Stimulated activated CD4-positive, alpha-beta T cell treated with anti-CD3 and anti-CD28 coated beads, Interleukin-1b, Interleukin-23, amount 100 ng/mL, for 1 hour (primary cell): ENCODE measurements at regions not wholly inside any gene's neighbourhood (a gene's known extent, or its start where the extent isn't known, plus 50 kb on each side); places are given as distances from the start of the nearest gene placed in this dataset.
"Not testable (repeated sequence)": the region's sequence is repeated elsewhere in the genome, so short reads cannot be mapped to it uniquely, and the experiment has no call there.

Source experiments
- DNase-seq, 2 donors: peaks; one replicate each; pipeline ENCODE4 v3.0.0-alpha.2; 2020; ENCODE audit warnings: low read depth in 2 of 2

- DNase-seq: no peak
Observed at GRCh38 chr2:194819367-194819766, 837.7 kb upstream of the SLC39A10 start.

- no peak for DNase-seq
Observed at GRCh38 chr2:194815475-194815874, 841.6 kb upstream of the SLC39A10 start.

- no peak for DNase-seq
Observed at GRCh38 chr2:194802589-194802988, 854.4 kb upstream of the SLC39A10 start.

- not testable (repeated sequence) for DNase-seq
Observed at GRCh38 chr2:194787071-194787470, 870.0 kb upstream of the SLC39A10 start.

- DNase-seq: not testable (repeated sequence)
Observed at GRCh38 chr2:194771394-194771793, 885.6 kb upstream of the SLC39A10 start.

- DNase-seq: no peak
Observed at GRCh38 chr2:194769030-194769429, 888.0 kb upstream of the SLC39A10 start.

GRCh38 chr2:194765723-194766122 is 891.3 kb upstream of the SLC39A10 start:
- DNase-seq: no peak

GRCh38 chr2:194750926-194751325 is 906.1 kb upstream of the SLC39A10 start:
- DNase-seq: no peak

- no peak for DNase-seq
Observed at GRCh38 chr2:194745557-194746146, 911.4 kb upstream of the SLC39A10 start.

- no peak for DNase-seq
Observed at GRCh38 chr2:194742706-194743105, 914.3 kb upstream of the SLC39A10 start.

GRCh38 chr2:194739217-194739616 is 917.8 kb upstream of the SLC39A10 start:
- no peak for DNase-seq

- DNase-seq: no peak
Observed at GRCh38 chr2:194735837-194736542, 921.0 kb upstream of the SLC39A10 start.

- no peak for DNase-seq
Observed at GRCh38 chr2:194730266-194730665, 926.8 kb upstream of the SLC39A10 start.

- DNase-seq: no peak
Observed at GRCh38 chr2:194725169-194725568, 931.9 kb upstream of the SLC39A10 start.

GRCh38 chr2:194723446-194723845 is 933.6 kb upstream of the SLC39A10 start:
- no peak for DNase-seq

- no peak for DNase-seq
Observed at GRCh38 chr2:194721227-194721626, 935.8 kb upstream of the SLC39A10 start.

- DNase-seq: no peak
Observed at GRCh38 chr2:194720462-194720861, 936.6 kb upstream of the SLC39A10 start.

GRCh38 chr2:194718881-194719280 is 938.1 kb upstream of the SLC39A10 start:
- no peak for DNase-seq

- no peak for DNase-seq
Observed at GRCh38 chr2:194714541-194714940, 942.5 kb upstream of the SLC39A10 start.

- DNase-seq: no peak
Observed at GRCh38 chr2:194709840-194710239, 947.2 kb upstream of the SLC39A10 start.

GRCh38 chr2:194706179-194706578 is 950.8 kb upstream of the SLC39A10 start:
- DNase-seq: no peak

- DNase-seq: no peak
Observed at GRCh38 chr2:194705398-194705797, 951.6 kb upstream of the SLC39A10 start.

GRCh38 chr2:194700726-194701125 is 956.3 kb upstream of the SLC39A10 start:
- DNase-seq: no peak

GRCh38 chr2:194700116-194700515 is 956.9 kb upstream of the SLC39A10 start:
- DNase-seq: no peak
